SU-DHL-6 (cell line): ENCODE measurements at regions not wholly inside any gene's neighbourhood (a gene's known extent, or its start where the extent isn't known, plus 50 kb on each side); places are given as distances from the start of the nearest gene placed in this dataset.

Source experiments
- H2AFZ ChIP-seq: fragments of 200-600 bp; sonication (generic); 2 replicates; pipeline ENCODE4 v1.6.1; 2014; ENCODE audit warnings: low read depth, mild to moderate bottlenecking, moderate library complexity, mixed read lengths, antibody characterized with exemption, low read length; ENCODE audit not compliant: severe bottlenecking
- H3F3A ChIP-seq: fragments of 200-600 bp; shearing (Covaris generic); 2 replicates; pipeline ENCODE4 v1.6.0; 2016; ENCODE audit warnings: antibody characterized with exemption, mild to moderate bottlenecking; ENCODE audit not compliant: insufficient read depth
- H3K27ac ChIP-seq: fragments of 200-600 bp; sonication (generic); 2 replicates; pipeline ENCODE4 v1.5.1; 2016; ENCODE audit warnings: low read depth, mild to moderate bottlenecking, low read length, moderate library complexity, mixed read lengths
- H3K27me3 ChIP-seq: fragments of 200-600 bp; sonication (generic), shearing (Covaris generic); 2 replicates; pipeline ENCODE4 v1.6.0; 2014; ENCODE audit warnings: mild to moderate bottlenecking, low read length
- H3K36me3 ChIP-seq: fragments of 200-600 bp; sonication (generic); 2 replicates; pipeline ENCODE4 v1.6.1; 2014; ENCODE audit warnings: mild to moderate bottlenecking, low read length, mixed read lengths
- H3K4me2 ChIP-seq: fragments of 300-600, 200-600 bp; shearing (Covaris generic), sonication (generic); 2 replicates; pipeline ENCODE4 v1.6.0; 2014; ENCODE audit warnings: low read length, low read depth, mild to moderate bottlenecking; ENCODE audit not compliant: poor library complexity, severe bottlenecking
- H3K4me3 ChIP-seq: fragments of 200-600 bp; sonication (generic); 2 replicates; pipeline ENCODE4 v1.5.1; 2014; ENCODE audit warnings: antibody characterized with exemption, low read length, mild to moderate bottlenecking, mixed read lengths; ENCODE audit not compliant: insufficient read depth, poor library complexity, severe bottlenecking
- H3K79me2 ChIP-seq: fragments of 200-600 bp; sonication (generic); 2 replicates; pipeline ENCODE4 v1.6.1; 2014; ENCODE audit warnings: mild to moderate bottlenecking, low read length, moderate library complexity; ENCODE audit not compliant: insufficient read depth
- H3K9ac ChIP-seq: fragments of 200-600 bp; sonication (generic); 2 replicates; pipeline ENCODE4 v1.7.0; 2014; ENCODE audit warnings: mild to moderate bottlenecking, low read length
- H3K9me2 ChIP-seq: fragments of 200-600 bp; sonication (generic); replicated peaks from 2 replicates; pipeline ENCODE4 v1.6.1; 2014; ENCODE audit warnings: low read length; ENCODE audit not compliant: insufficient read depth
- H3K9me3 ChIP-seq: fragments of 200-600 bp; sonication (generic); 2 replicates; pipeline ENCODE4 v1.6.1; 2014; ENCODE audit warnings: low read length, mixed read lengths; ENCODE audit not compliant: insufficient read depth
- H4K20me1 ChIP-seq: fragments of 200-600 bp; sonication (generic); 2 replicates; pipeline ENCODE4 v1.6.1; 2014; ENCODE audit warnings: low read depth, mild to moderate bottlenecking, antibody characterized with exemption, low read length, moderate library complexity, mixed read lengths
- CTCF ChIP-seq: fragments of 200-600 bp; sonication (generic); IDR thresholded peaks from one replicate; pipeline ENCODE4 v1.5.1; 2017; ENCODE audit warnings: antibody characterized with exemption, mild to moderate bottlenecking, low read length, moderate library complexity; ENCODE audit not compliant: insufficient read depth, poor library complexity, severe bottlenecking
- EZH2phosphoT487 ChIP-seq: fragments of 200-600 bp; sonication (generic), shearing (Covaris generic); conservative IDR thresholded peaks from 2 replicates; pipeline ENCODE4 v1.6.1; 2018; ENCODE audit warnings: mild to moderate bottlenecking, antibody characterized with exemption, low read length, moderate library complexity, mixed read lengths

GRCh38 chr2:123165616-123166015 is 859.5 kb upstream of the CNTNAP5 start:
- Histone ChIP-seq H3K9me2 (no peaks in the 10 kb centered on the region), H3K9ac (no peak overlapping the region), H3K27me3 (no peaks in the 10 kb centered on the region), H2AFZ (no peak overlapping the region), H3K9me3 (no peaks in the 10 kb centered on the region), H3K27ac (no peak overlapping the region), H3F3A (no peaks in the 10 kb centered on the region), H3K36me3 (no peaks in the 10 kb centered on the region), H3K4me3 (no peak overlapping the region), H4K20me1 (no peaks in the 10 kb centered on the region), H3K79me2 (no peaks in the 10 kb centered on the region), H3K4me2 (no peak overlapping the region)
- TF ChIP-seq CTCF (no peak), EZH2phosphoT487 (no peak)

- no peak overlapping the region for H2AFZ ChIP-seq
- H3K4me2 ChIP-seq: no peak overlapping the region
- H3K9me3 ChIP-seq: no peaks in the 10 kb centered on the region
- H3K9me2 ChIP-seq: no peaks in the 10 kb centered on the region
- no peaks in the 10 kb centered on the region for H3F3A ChIP-seq
- H4K20me1 ChIP-seq: no peaks in the 10 kb centered on the region
- H3K27me3 ChIP-seq: no peaks in the 10 kb centered on the region
- no peak for TF ChIP-seq CTCF
- TF ChIP-seq EZH2phosphoT487: no peak
- no peak overlapping the region for H3K4me3 ChIP-seq
- no peak overlapping the region for H3K27ac ChIP-seq
- no peaks in the 10 kb centered on the region for H3K36me3 ChIP-seq
- no peaks in the 10 kb centered on the region for H3K79me2 ChIP-seq
- no peak overlapping the region for H3K9ac ChIP-seq
Measured at GRCh38 chr2:123179526-123179925, 845.6 kb upstream of the CNTNAP5 start.

GRCh38 chr2:123195957-123196356 is 829.1 kb upstream of the CNTNAP5 start:
- H3K27me3 ChIP-seq: no peaks in the 10 kb centered on the region
- H3K9me3 ChIP-seq: no peaks in the 10 kb centered on the region
- H3K4me2 ChIP-seq: no peak overlapping the region
- H2AFZ ChIP-seq: no peak overlapping the region
- no peaks in the 10 kb centered on the region for H3K79me2 ChIP-seq
- no peak overlapping the region for H3K4me3 ChIP-seq
- H4K20me1 ChIP-seq: no peaks in the 10 kb centered on the region
- H3K9ac ChIP-seq: no peak overlapping the region
- no peak overlapping the region for H3K27ac ChIP-seq
- no peak for TF ChIP-seq CTCF
- no peak for TF ChIP-seq EZH2phosphoT487
- no peaks in the 10 kb centered on the region for H3K36me3 ChIP-seq
- H3F3A ChIP-seq: no peaks in the 10 kb centered on the region
- H3K9me2 ChIP-seq: no peaks in the 10 kb centered on the region
